H9 (cell line): ENCODE measurements at regions not wholly inside any gene's neighbourhood (a gene's known extent, or its start where the extent isn't known, plus 50 kb on each side); places are given as distances from the start of the nearest gene placed in this dataset.

ENCODE experiments used
- DNase-seq: peaks from one replicate; pipeline ENCODE4 v3.0.0-alpha.2; 2017
- H2AFZ ChIP-seq: one replicate; pipeline ENCODE4 v1.6.1; 2013; ENCODE audit warnings: mild to moderate bottlenecking, low read length, control low read depth, moderate library complexity
- H2AK5ac ChIP-seq: 2 replicates; pipeline ENCODE4 v1.6.1; 2013; ENCODE audit warnings: low read length, control low read depth, mixed read lengths; ENCODE audit not compliant: insufficient read length
- H2BK120ac ChIP-seq: one replicate; pipeline ENCODE4 v1.6.1; 2013; ENCODE audit warnings: low read depth, mild to moderate bottlenecking, low read length, control low read depth, inconsistent platforms; ENCODE audit not compliant: poor library complexity, severe bottlenecking
- H2BK12ac ChIP-seq: 2 replicates; pipeline ENCODE4 v1.6.1; 2013; ENCODE audit warnings: low read length, control low read depth, mixed read lengths, low read depth; ENCODE audit not compliant: insufficient read length
- H2BK15ac ChIP-seq: 2 replicates; pipeline ENCODE4 v1.6.1; 2013; ENCODE audit warnings: low read depth, low read length, control low read depth
- H2BK20ac ChIP-seq: one replicate; pipeline ENCODE4 v1.6.1; 2013; ENCODE audit warnings: low read depth, mild to moderate bottlenecking, low read length, control low read depth, inconsistent platforms; ENCODE audit not compliant: poor library complexity, severe bottlenecking
- H2BK5ac ChIP-seq: 2 replicates; pipeline ENCODE4 v1.6.1; 2013; ENCODE audit warnings: low read length, control low read depth, mixed read lengths; ENCODE audit not compliant: insufficient read length
- H3K14ac ChIP-seq: 2 replicates; pipeline ENCODE4 v1.6.1; 2013; ENCODE audit warnings: low read length, control low read depth; ENCODE audit not compliant: insufficient read depth
- H3K18ac ChIP-seq: 2 replicates; pipeline ENCODE4 v1.6.1; 2013; ENCODE audit warnings: low read depth, mild to moderate bottlenecking, mixed read lengths, low read length, control low read depth; ENCODE audit not compliant: insufficient read length
- H3K23ac ChIP-seq: 2 replicates; pipeline ENCODE4 v1.6.1; 2013; ENCODE audit warnings: low read length, control low read depth, mixed read lengths, low read depth; ENCODE audit not compliant: insufficient read length
- H3K23me2 ChIP-seq: 2 replicates; pipeline ENCODE4 v1.6.1; 2013; ENCODE audit warnings: low read depth, mild to moderate bottlenecking, mixed read lengths, low read length, control low read depth; ENCODE audit not compliant: insufficient read length, poor library complexity, severe bottlenecking
- H3K27ac ChIP-seq: 2 replicates; pipeline ENCODE4 v1.5.1; 2013; ENCODE audit warnings: low read length, control low read depth, mixed read lengths, low read depth; ENCODE audit not compliant: insufficient read length
- H3K27me3 ChIP-seq: 2 replicates; pipeline ENCODE4 v1.6.1; 2013; ENCODE audit warnings: low read length, control low read depth, inconsistent platforms; ENCODE audit not compliant: insufficient read depth
- H3K4ac ChIP-seq: 2 replicates; pipeline ENCODE4 v1.6.1; 2013; ENCODE audit warnings: low read depth, mild to moderate bottlenecking, control low read depth, inconsistent platforms, low read length, moderate library complexity
- H3K4me1 ChIP-seq: 2 replicates; pipeline ENCODE4 v1.6.1; 2013; ENCODE audit warnings: low read length, control low read depth, inconsistent platforms; ENCODE audit not compliant: insufficient read depth
- H3K4me2 ChIP-seq: 2 replicates; pipeline ENCODE4 v1.6.1; 2013; ENCODE audit warnings: low read length, control low read depth, mixed read lengths; ENCODE audit not compliant: insufficient read length, insufficient read depth
- H3K56ac ChIP-seq: 2 replicates; pipeline ENCODE4 v1.6.1; 2013; ENCODE audit warnings: low read depth, mild to moderate bottlenecking, mixed read lengths, low read length, control low read depth; ENCODE audit not compliant: insufficient read length
- H3K79me1 ChIP-seq: 2 replicates; pipeline ENCODE4 v1.6.1; 2013; ENCODE audit warnings: low read depth, mild to moderate bottlenecking, moderate library complexity, low read length, control low read depth, inconsistent platforms; ENCODE audit not compliant: insufficient read depth, poor library complexity, severe bottlenecking
- H3K79me2 ChIP-seq: 2 replicates; pipeline ENCODE4 v1.6.1; 2013; ENCODE audit warnings: low read length, control low read depth, inconsistent platforms; ENCODE audit not compliant: insufficient read depth
- H3K9ac ChIP-seq: 2 replicates; pipeline ENCODE4 v1.6.1; 2013; ENCODE audit warnings: low read length, control low read depth, mixed read lengths; ENCODE audit not compliant: insufficient read length; ENCODE audit errors: extremely low read depth
- H3K9me3 ChIP-seq: one replicate; pipeline ENCODE4 v1.6.1; 2013; ENCODE audit warnings: low read depth, low read length, inconsistent platforms; ENCODE audit not compliant: control insufficient read depth
- H3T11ph ChIP-seq: one replicate; pipeline ENCODE4 v1.6.1; 2013; ENCODE audit warnings: mild to moderate bottlenecking, low read length, control low read depth, inconsistent platforms
- H4K20me1 ChIP-seq: one replicate; pipeline ENCODE4 v1.6.1; 2013; ENCODE audit not compliant: control insufficient read depth, insufficient read length, insufficient read depth
- H4K5ac ChIP-seq: 2 replicates; pipeline ENCODE4 v1.6.1; 2013; ENCODE audit warnings: low read depth, mild to moderate bottlenecking, mixed read lengths, low read length, control low read depth; ENCODE audit not compliant: insufficient read length
- H4K8ac ChIP-seq: replicated peaks from 2 replicates; pipeline ENCODE4 v1.6.1; 2013; ENCODE audit warnings: low read length, control low read depth, mixed read lengths, low read depth; ENCODE audit not compliant: insufficient read length
- H4K91ac ChIP-seq: 2 replicates; pipeline ENCODE4 v1.6.1; 2013; ENCODE audit warnings: low read depth, mild to moderate bottlenecking, moderate library complexity, mixed read lengths, low read length, control low read depth; ENCODE audit not compliant: insufficient read length
- H3K27ac Mint-ChIP-seq, 3 experiments: 2 replicates in 2 of 3; 3 replicates in 1 of 3; pipeline ENCODE4 v1.8.0; 2020 to 2021; ENCODE audit warnings: mixed read lengths in 3 of 3, mild to moderate bottlenecking in 1 of 3, moderate library complexity in 1 of 3
- H3K27me3 Mint-ChIP-seq: 2 replicates; pipeline ENCODE4 v1.8.0; 2021; ENCODE audit warnings: low read depth, mild to moderate bottlenecking, moderate library complexity, mixed read lengths
- H3K36me3 Mint-ChIP-seq, 3 experiments: 2 replicates in 2 of 3; 3 replicates in 1 of 3; pipeline ENCODE4 v1.8.0; 2020 to 2021; ENCODE audit warnings: low read depth in 3 of 3, mixed read lengths in 3 of 3; ENCODE audit not compliant: insufficient read depth in 1 of 3
- H3K4me1 Mint-ChIP-seq, 2 experiments: 2 replicates each; pipeline ENCODE4 v1.8.0; 2020; ENCODE audit warnings: mixed read lengths in 2 of 2
- H3K4me3 Mint-ChIP-seq, 2 experiments: 2 replicates in 1 of 2; 3 replicates in 1 of 2; pipeline ENCODE4 v1.8.0; 2020 to 2021; ENCODE audit warnings: mild to moderate bottlenecking in 2 of 2, mixed read lengths in 2 of 2, moderate library complexity in 1 of 2
- H3K9me3 Mint-ChIP-seq, 2 experiments: 2 replicates in 1 of 2; 3 replicates in 1 of 2; pipeline ENCODE4 v1.8.0; 2020; ENCODE audit warnings: mild to moderate bottlenecking in 2 of 2, mixed read lengths in 2 of 2, moderate library complexity in 1 of 2
- WGBS: extraction: QIAGEN DNeasy Blood & Tissue Kit; methylation state at CpG from one replicate; pipeline ENCODE4 v1.1.7; 2013; ENCODE audit warnings: missing lambda C conversion rate, low lambda C conversion rate, mixed read lengths; ENCODE audit not compliant: insufficient read length; ENCODE audit errors: extremely low coverage; 5-methylcytosine and 5-hydroxymethylcytosine counted together
- TF ChIP-seq, protein P1 (sequence below): fragments of 200-600 bp; sonication (generic); conservative IDR thresholded peaks from 3 replicates; pipeline ENCODE4 v1.8.0; 2021; ENCODE audit warnings: antibody characterized with exemption, mild to moderate bottlenecking

DNA sequence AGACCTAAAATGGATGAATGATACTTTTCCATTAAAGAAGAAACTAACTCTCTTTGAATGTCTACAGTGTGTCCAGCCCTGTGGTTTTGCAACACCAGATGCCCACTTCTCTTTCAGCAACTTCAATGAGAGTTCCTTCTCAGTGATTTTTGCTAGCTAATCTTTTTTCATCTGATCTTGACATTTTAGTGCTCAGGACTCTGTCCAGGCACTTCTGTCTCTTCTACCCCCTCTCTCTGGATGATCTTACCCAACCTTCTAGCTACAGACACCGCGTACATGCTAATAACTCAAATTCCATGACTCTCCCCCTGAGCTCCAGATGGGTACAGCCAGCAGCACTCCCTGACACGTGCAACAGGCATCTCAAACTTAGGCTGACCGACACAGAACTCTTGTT lies 161.1 kb upstream of the FOXN3 start:
- H3K27ac Mint-ChIP-seq = peak overlapping the region; percentile 9 to 73 (median 47); a peak in 3 of 7 replicates
- Histone ChIP-seq H2BK120ac (no peak overlapping the region), H2BK20ac (no peak overlapping the region)

More for the DNA sequence above, 161.1 kb upstream of the FOXN3 start:
- Mint-ChIP-seq H3K36me3 (peaks cover 22 to 28% (median 28%) of the 10 kb centered on the region in 3 experiments), H3K9me3 (no peaks in the 10 kb centered on the region), H3K4me3 (no peak overlapping the region; a peak in 1 of 5 replicates), H3K27me3 (no peaks in the 10 kb centered on the region), H3K4me1 (peaks cover 39 to 46% of the 10 kb centered on the region in 2 experiments)
- no peak overlapping the region for H3K56ac ChIP-seq
- H3K9ac ChIP-seq = no peak overlapping the region
- H3K23me2 ChIP-seq = no peaks in the 10 kb centered on the region
- H2AK5ac ChIP-seq = no peak overlapping the region
- no peak overlapping the region for H2BK15ac ChIP-seq
- no peak overlapping the region for H4K91ac ChIP-seq
- no peak overlapping the region for H3K18ac ChIP-seq
- peaks cover 9% of the 10 kb centered on the region; the same call in 1 of the 2 replicates for H3K79me2 ChIP-seq
- TF ChIP-seq, protein P1, sequence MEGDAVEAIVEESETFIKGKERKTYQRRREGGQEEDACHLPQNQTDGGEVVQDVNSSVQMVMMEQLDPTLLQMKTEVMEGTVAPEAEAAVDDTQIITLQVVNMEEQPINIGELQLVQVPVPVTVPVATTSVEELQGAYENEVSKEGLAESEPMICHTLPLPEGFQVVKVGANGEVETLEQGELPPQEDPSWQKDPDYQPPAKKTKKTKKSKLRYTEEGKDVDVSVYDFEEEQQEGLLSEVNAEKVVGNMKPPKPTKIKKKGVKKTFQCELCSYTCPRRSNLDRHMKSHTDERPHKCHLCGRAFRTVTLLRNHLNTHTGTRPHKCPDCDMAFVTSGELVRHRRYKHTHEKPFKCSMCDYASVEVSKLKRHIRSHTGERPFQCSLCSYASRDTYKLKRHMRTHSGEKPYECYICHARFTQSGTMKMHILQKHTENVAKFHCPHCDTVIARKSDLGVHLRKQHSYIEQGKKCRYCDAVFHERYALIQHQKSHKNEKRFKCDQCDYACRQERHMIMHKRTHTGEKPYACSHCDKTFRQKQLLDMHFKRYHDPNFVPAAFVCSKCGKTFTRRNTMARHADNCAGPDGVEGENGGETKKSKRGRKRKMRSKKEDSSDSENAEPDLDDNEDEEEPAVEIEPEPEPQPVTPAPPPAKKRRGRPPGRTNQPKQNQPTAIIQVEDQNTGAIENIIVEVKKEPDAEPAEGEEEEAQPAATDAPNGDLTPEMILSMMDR = no peak
- no peak overlapping the region for H4K8ac ChIP-seq
- WGBS = no CpG with 5 or more reads among the region's 4 CpGs
- no peak overlapping the region for H3K27ac ChIP-seq
- H3K4me2 ChIP-seq = no peak overlapping the region
- no peak overlapping the region for H3K23ac ChIP-seq
- no peak overlapping the region for H2AFZ ChIP-seq
- H4K20me1 ChIP-seq = no peaks in the 10 kb centered on the region
- peaks cover 18% of the 10 kb centered on the region; the same call in 1 of the 2 replicates for H3K4me1 ChIP-seq
- DNase-seq = no peak
- H2BK5ac ChIP-seq = no peak overlapping the region
- no peak overlapping the region for H4K5ac ChIP-seq
- no peak overlapping the region for H2BK12ac ChIP-seq
- H3K79me1 ChIP-seq = peaks cover 7% of the 10 kb centered on the region
- H3K4ac ChIP-seq = no peak overlapping the region
- no peak overlapping the region for H3T11ph ChIP-seq
- no peaks in the 10 kb centered on the region for H3K27me3 ChIP-seq
- H3K9me3 ChIP-seq = no peaks in the 10 kb centered on the region
- H3K14ac ChIP-seq = no peak overlapping the region
